B cell (primary cell): ENCODE measurements at regions not wholly inside any gene's neighbourhood (a gene's known extent, or its start where the extent isn't known, plus 50 kb on each side); places are given as distances from the start of the nearest gene placed in this dataset.
"Not testable (repeated sequence)": the region's sequence is repeated elsewhere in the genome, so short reads cannot be mapped to it uniquely, and the experiment has no call there.

ENCODE experiments used
- ATAC-seq: fragments of 200-7000 bp; cut with Tn5 transposase; one replicate; pipeline ENCODE4 v1.10.0; 2021; ENCODE audit warnings: low read depth, mild to moderate bottlenecking, moderate number of reproducible peaks, moderate library complexity
- CTCF ChIA-PET: fragments of 350-600 bp; sonication (Branson Sonifier 250); formaldehyde crosslinking; loops from one replicate; lab custom pipeline; 2021; ENCODE audit warnings: antibody characterized with exemption, inconsistent platforms; lab: Charles Lee
- POLR2A ChIA-PET: fragments of 350-600 bp; sonication (Branson Sonifier 250); formaldehyde crosslinking; loops from one replicate; lab custom pipeline; 2021; ENCODE audit warnings: antibody characterized with exemption; lab: Charles Lee
- DNase-seq: peaks from one replicate; pipeline ENCODE4 v3.0.0; 2013
- H2AFZ ChIP-seq: 2 replicates; pipeline ENCODE4 v1.6.1; 2012; ENCODE audit warnings: mild to moderate bottlenecking, low read depth, low read length; ENCODE audit not compliant: insufficient read depth, poor library complexity, severe bottlenecking
- H3K27ac ChIP-seq, 2 donors: 1 replicate in 1 of 2; 2 replicates in 1 of 2; pipeline ENCODE4 v1.5.1; 2012 to 2013; ENCODE audit warnings: low read length in 2 of 2, mild to moderate bottlenecking in 2 of 2, moderate library complexity in 1 of 2
- H3K27me3 ChIP-seq, 4 experiments: fragments of 200-600 bp in 1 of 4; sonication (generic) in 1 of 4; replicated peaks in 1 of 4; 1 replicate in 2 of 4; 2 replicates in 2 of 4; pipeline versions ENCODE4 v1.6.1 to v1.7.0; 2013 to 2016; ENCODE audit warnings: low read length in 3 of 4, mild to moderate bottlenecking in 2 of 4, mixed read lengths in 1 of 4, moderate library complexity in 1 of 4; ENCODE audit not compliant: insufficient read depth in 4 of 4, control insufficient read depth in 3 of 4; ENCODE audit errors: control extremely low read depth in 1 of 4
- H3K36me3 ChIP-seq, 2 experiments: replicated peaks in 1 of 2; 1 replicate in 1 of 2; 2 replicates in 1 of 2; pipeline versions ENCODE4 v1.6.1 to v1.7.1; 2013; ENCODE audit warnings: low read length in 1 of 2; ENCODE audit not compliant: insufficient read depth in 2 of 2, control insufficient read depth in 1 of 2; ENCODE audit errors: control extremely low read depth in 1 of 2, extremely low read depth in 1 of 2
- H3K4me1 ChIP-seq, 2 donors: fragments of 200-600 bp in 1 of 2; sonication (generic) in 1 of 2; 1 replicate in 1 of 2; 2 replicates in 1 of 2; pipeline versions ENCODE4 v1.5.1 to v1.6.1; 2013 to 2017; ENCODE audit warnings: low read length in 2 of 2; ENCODE audit not compliant: control insufficient read depth in 2 of 2, insufficient read depth in 2 of 2
- H3K4me2 ChIP-seq: replicated peaks from 2 replicates; pipeline ENCODE3; 2012; ENCODE audit warnings: mild to moderate bottlenecking, low read depth, low read length; ENCODE audit not compliant: poor library complexity, severe bottlenecking
- H3K4me3 ChIP-seq, 5 experiments: fragments of 200-600 bp in 1 of 5; sonication (generic) in 1 of 5; 1 replicate in 3 of 5; 2 replicates in 2 of 5; pipeline versions ENCODE4 v1.5.1 to v1.7.0; 2011 to 2016; ENCODE audit warnings: low read length in 4 of 5, mild to moderate bottlenecking in 4 of 5, low read depth in 2 of 5, control low read depth in 1 of 5, moderate library complexity in 1 of 5; ENCODE audit not compliant: insufficient read depth in 1 of 5; ENCODE audit errors: control extremely low read depth in 1 of 5, extremely low read depth in 1 of 5
- H3K79me2 ChIP-seq: fragments of 200-600 bp; sonication (generic); one replicate; pipeline ENCODE4 v1.6.0; 2016; ENCODE audit warnings: low read length; ENCODE audit not compliant: control insufficient read depth, insufficient read depth
- H3K9ac ChIP-seq: fragments of 200-600 bp; sonication (generic); 2 replicates; pipeline ENCODE4 v1.6.1; 2017; ENCODE audit warnings: mild to moderate bottlenecking, low read length, moderate library complexity
- H3K9me3 ChIP-seq, 3 donors: one replicate each; pipeline versions ENCODE4 v1.6.1 to v1.7.1; 2013; ENCODE audit warnings: low read length in 2 of 3; ENCODE audit not compliant: control insufficient read depth in 2 of 3, insufficient read depth in 1 of 3; ENCODE audit errors: control extremely low read depth in 1 of 3
- H4K20me1 ChIP-seq: 2 replicates; pipeline ENCODE4 v1.6.0; 2012; ENCODE audit warnings: mild to moderate bottlenecking, low read length; ENCODE audit not compliant: insufficient read depth, control insufficient read depth, poor library complexity, severe bottlenecking
- H3K27ac Mint-ChIP-seq: one replicate; pipeline ENCODE4 v1.8.0; 2021; ENCODE audit warnings: mixed read lengths
- H3K27me3 Mint-ChIP-seq: one replicate; pipeline ENCODE4 v1.8.0; 2021; ENCODE audit warnings: mixed read lengths
- H3K4me1 Mint-ChIP-seq: one replicate; pipeline ENCODE4 v1.8.0; 2021; ENCODE audit warnings: mixed read lengths
- H3K4me3 Mint-ChIP-seq: one replicate; pipeline ENCODE4 v1.8.0; 2021; ENCODE audit warnings: mixed read lengths
- H3K9me3 Mint-ChIP-seq: one replicate; pipeline ENCODE4 v1.8.0; 2022; ENCODE audit warnings: mixed read lengths; ENCODE audit not compliant: insufficient read depth
- intact Hi-C: fragments of 100-400 bp; cut with micrococcal nuclease; formaldehyde crosslinking; loops from one replicate; pipeline ENCODE4 v1.10.0; 2022

DNA sequence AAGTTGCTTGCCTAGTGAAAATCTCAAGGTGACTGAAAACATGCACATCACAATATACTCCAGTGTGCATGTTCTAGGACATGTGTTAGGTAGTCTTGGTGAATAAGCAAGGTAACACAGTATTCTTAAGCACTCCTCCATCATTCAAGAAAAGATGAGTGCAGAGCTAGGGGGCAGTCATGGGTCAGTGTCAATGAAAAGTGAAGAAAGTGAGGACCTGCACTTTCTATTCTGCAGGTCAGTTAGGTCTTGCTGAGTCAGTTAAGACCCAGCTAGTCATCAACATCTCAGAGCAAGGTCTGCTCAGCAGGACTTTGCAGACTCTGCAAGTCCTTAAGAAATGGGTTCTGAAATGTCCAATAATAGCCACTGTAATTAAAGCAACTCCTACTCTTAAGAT lies 754.1 kb downstream of the TTLL7 start:
- H3K27ac Mint-ChIP-seq, H3K9me3 Mint-ChIP-seq, H3K4me2 ChIP-seq, H3K4me3 Mint-ChIP-seq, H3K27me3 Mint-ChIP-seq, intact Hi-C loops, H3K79me2 ChIP-seq, H3K4me3 ChIP-seq, H3K9me3 ChIP-seq, H3K4me1 Mint-ChIP-seq, ATAC-seq, H3K4me1 ChIP-seq, H3K27ac ChIP-seq, H4K20me1 ChIP-seq, H3K9ac ChIP-seq, DNase-seq, H3K27me3 ChIP-seq, H3K36me3 ChIP-seq, POLR2A ChIA-PET, CTCF ChIA-PET, H2AFZ ChIP-seq: not testable (repeated sequence)

- H3K27ac ChIP-seq, H3K9me3 Mint-ChIP-seq, H3K36me3 ChIP-seq, H3K9me3 ChIP-seq, H4K20me1 ChIP-seq, H3K27ac Mint-ChIP-seq, H3K27me3 Mint-ChIP-seq, H3K4me3 Mint-ChIP-seq, H3K27me3 ChIP-seq, H3K79me2 ChIP-seq, H2AFZ ChIP-seq, H3K9ac ChIP-seq, H3K4me1 ChIP-seq, POLR2A ChIA-PET, H3K4me2 ChIP-seq, ATAC-seq, H3K4me1 Mint-ChIP-seq, DNase-seq, CTCF ChIA-PET, H3K4me3 ChIP-seq, intact Hi-C loops: not testable (repeated sequence)
Observed at GRCh38 chr1:83239568-83239967, 759.4 kb downstream of the TTLL7 start.

- CTCF ChIA-PET, result interaction anchor here (0.6 kb wide), 1 partner anchor 691 kb away, joined by 6 read pairs; no protein-coding TSS in a partner anchor
- H3K4me1 Mint-ChIP-seq, POLR2A ChIA-PET, H3K9me3 ChIP-seq, H3K36me3 ChIP-seq, H3K4me3 ChIP-seq, H4K20me1 ChIP-seq, H3K27ac Mint-ChIP-seq, H3K27me3 Mint-ChIP-seq, H3K27me3 ChIP-seq, H3K4me1 ChIP-seq, DNase-seq, H3K27ac ChIP-seq, H3K4me3 Mint-ChIP-seq, intact Hi-C loops, ATAC-seq, H3K4me2 ChIP-seq, H2AFZ ChIP-seq, H3K79me2 ChIP-seq, H3K9me3 Mint-ChIP-seq, H3K9ac ChIP-seq: not testable (repeated sequence)
Observed at GRCh38 chr1:83238654-83239053, 760.3 kb downstream of the TTLL7 start.

- H3K4me2 ChIP-seq, H3K27ac ChIP-seq, H3K27me3 ChIP-seq, H3K4me3 Mint-ChIP-seq, H3K9me3 ChIP-seq, H3K36me3 ChIP-seq, H4K20me1 ChIP-seq, H3K4me3 ChIP-seq, H3K4me1 ChIP-seq, H3K27me3 Mint-ChIP-seq, POLR2A ChIA-PET, H3K9me3 Mint-ChIP-seq, H3K27ac Mint-ChIP-seq, ATAC-seq, H2AFZ ChIP-seq, intact Hi-C loops, H3K9ac ChIP-seq, DNase-seq, CTCF ChIA-PET, H3K4me1 Mint-ChIP-seq, H3K79me2 ChIP-seq: not testable (repeated sequence)
Observed at GRCh38 chr1:83219788-83220187, 779.1 kb downstream of the TTLL7 start.
